RWPE2 (cell line): ENCODE measurements at regions not wholly inside any gene's neighbourhood (a gene's known extent, or its start where the extent isn't known, plus 50 kb on each side); places are given as distances from the start of the nearest gene placed in this dataset.
A peak's percentile ranks its signal among the peaks of the same experiment; 100 is the strongest.

Experiments
- ATAC-seq: fragments of 200-7000 bp; cut with Tn5 transposase; 3 replicates; pipeline ENCODE4 v1.9.1; 2021; ENCODE audit warnings: low read depth
- DNase-seq: peaks from one replicate; pipeline ENCODE4 v3.0.0-alpha.2; 2020; ENCODE audit warnings: low spot score
- H3K27ac ChIP-seq: fragments of 450-650 bp; 2 replicates; pipeline ENCODE4 v1.5.1; 2017; ENCODE audit warnings: mild to moderate bottlenecking; ENCODE audit not compliant: poor library complexity, severe bottlenecking
- H3K27me3 ChIP-seq: fragments of 250-450 bp; sonication (Bioruptor Pico); 2 replicates; pipeline ENCODE4 v1.5.1; 2021; ENCODE audit warnings: mild to moderate bottlenecking, moderate library complexity; ENCODE audit not compliant: insufficient read depth, poor library complexity, severe bottlenecking
- H3K36me3 ChIP-seq: fragments of 250-450 bp; sonication (Bioruptor Pico); 2 replicates; pipeline ENCODE4 v1.5.1; 2020; ENCODE audit warnings: low read depth, mild to moderate bottlenecking, moderate library complexity
- H3K4me1 ChIP-seq: fragments of 250-450 bp; sonication (Bioruptor Pico); 2 replicates; pipeline ENCODE4 v1.5.1; 2021; ENCODE audit warnings: mild to moderate bottlenecking, moderate library complexity; ENCODE audit not compliant: insufficient read depth, poor library complexity, severe bottlenecking
- H3K4me3 ChIP-seq: fragments of 250-450 bp; sonication (Bioruptor Pico); 2 replicates; pipeline ENCODE4 v1.5.1; 2021; ENCODE audit warnings: mild to moderate bottlenecking, moderate library complexity; ENCODE audit not compliant: severe bottlenecking
- H3K9me3 ChIP-seq: fragments of 250-450 bp; sonication (Bioruptor Pico); 2 replicates; pipeline ENCODE4 v1.5.1; 2021; ENCODE audit warnings: mild to moderate bottlenecking, moderate library complexity; ENCODE audit not compliant: severe bottlenecking
- TF ChIP-seq, protein P1 (sequence below): fragments of 450-650 bp; IDR thresholded peaks from one replicate; pipeline ENCODE4 v1.5.1; 2017; ENCODE audit warnings: mild to moderate bottlenecking, moderate library complexity; ENCODE audit not compliant: poor library complexity, severe bottlenecking

- H3K9me3 ChIP-seq = no peaks in the 10 kb centered on the region
- ATAC-seq (no peak), DNase-seq (no peak)
- H3K36me3 ChIP-seq = no peaks in the 10 kb centered on the region
- no peaks in the 10 kb centered on the region for H3K27me3 ChIP-seq
- no peak overlapping the region for H3K4me3 ChIP-seq
- H3K4me1 ChIP-seq = peaks cover 7% of the 10 kb centered on the region
- TF ChIP-seq, protein P1, sequence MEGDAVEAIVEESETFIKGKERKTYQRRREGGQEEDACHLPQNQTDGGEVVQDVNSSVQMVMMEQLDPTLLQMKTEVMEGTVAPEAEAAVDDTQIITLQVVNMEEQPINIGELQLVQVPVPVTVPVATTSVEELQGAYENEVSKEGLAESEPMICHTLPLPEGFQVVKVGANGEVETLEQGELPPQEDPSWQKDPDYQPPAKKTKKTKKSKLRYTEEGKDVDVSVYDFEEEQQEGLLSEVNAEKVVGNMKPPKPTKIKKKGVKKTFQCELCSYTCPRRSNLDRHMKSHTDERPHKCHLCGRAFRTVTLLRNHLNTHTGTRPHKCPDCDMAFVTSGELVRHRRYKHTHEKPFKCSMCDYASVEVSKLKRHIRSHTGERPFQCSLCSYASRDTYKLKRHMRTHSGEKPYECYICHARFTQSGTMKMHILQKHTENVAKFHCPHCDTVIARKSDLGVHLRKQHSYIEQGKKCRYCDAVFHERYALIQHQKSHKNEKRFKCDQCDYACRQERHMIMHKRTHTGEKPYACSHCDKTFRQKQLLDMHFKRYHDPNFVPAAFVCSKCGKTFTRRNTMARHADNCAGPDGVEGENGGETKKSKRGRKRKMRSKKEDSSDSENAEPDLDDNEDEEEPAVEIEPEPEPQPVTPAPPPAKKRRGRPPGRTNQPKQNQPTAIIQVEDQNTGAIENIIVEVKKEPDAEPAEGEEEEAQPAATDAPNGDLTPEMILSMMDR = no peak
- H3K27ac ChIP-seq = no peak overlapping the region
Observed at GRCh38 chr11:62030071-62030684, 62.7 kb upstream of the FTH1 start.

DNA sequence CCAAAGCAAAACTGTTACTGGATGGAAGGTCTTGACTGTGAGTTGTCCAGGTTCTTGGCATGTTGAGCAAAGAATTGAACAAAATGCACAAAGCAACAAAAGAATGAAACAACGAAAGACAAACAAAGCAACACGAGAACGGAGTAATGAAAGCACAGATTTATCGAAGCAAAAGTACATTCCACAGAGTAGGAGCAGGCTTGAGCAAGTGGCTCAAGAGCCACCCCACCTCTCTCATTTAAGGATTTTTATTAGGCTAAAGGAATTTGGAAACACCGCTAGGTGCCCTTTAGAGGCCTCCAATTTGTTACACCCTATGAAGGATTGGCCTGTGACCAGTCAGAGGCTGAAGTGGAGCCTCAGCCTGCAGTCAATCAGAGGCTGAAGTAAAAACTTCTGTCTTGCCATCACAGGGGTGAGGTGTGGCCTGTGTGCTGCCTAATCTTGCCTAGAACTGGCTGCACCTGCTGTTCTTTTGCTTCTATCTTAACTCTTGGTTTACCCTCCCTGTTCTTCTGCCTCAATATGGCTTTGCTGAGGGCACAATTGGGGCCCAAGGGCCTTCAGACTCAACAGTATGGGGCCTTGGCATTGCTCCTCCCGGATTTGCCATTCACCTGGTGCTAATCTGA lies 59.4 kb upstream of the FTH1 start:
- Histone ChIP-seq H3K27ac (peak overlapping the region; percentile 77), H3K4me1 (peaks cover 12% of the 10 kb centered on the region), H3K9me3 (no peaks in the 10 kb centered on the region), H3K36me3 (no peaks in the 10 kb centered on the region), H3K27me3 (no peaks in the 10 kb centered on the region), H3K4me3 (no peak overlapping the region)
- TF ChIP-seq, protein P1 = no peak
- ATAC-seq (no peak), DNase-seq (no peak)

GRCh38 chr11:62025487-62026105 lies 58.2 kb upstream of the FTH1 start:
- H3K27ac ChIP-seq = peak overlapping the region; percentile 77
- no peak overlapping the region for H3K4me3 ChIP-seq
- peak; percentile 97 for ATAC-seq

DNA sequence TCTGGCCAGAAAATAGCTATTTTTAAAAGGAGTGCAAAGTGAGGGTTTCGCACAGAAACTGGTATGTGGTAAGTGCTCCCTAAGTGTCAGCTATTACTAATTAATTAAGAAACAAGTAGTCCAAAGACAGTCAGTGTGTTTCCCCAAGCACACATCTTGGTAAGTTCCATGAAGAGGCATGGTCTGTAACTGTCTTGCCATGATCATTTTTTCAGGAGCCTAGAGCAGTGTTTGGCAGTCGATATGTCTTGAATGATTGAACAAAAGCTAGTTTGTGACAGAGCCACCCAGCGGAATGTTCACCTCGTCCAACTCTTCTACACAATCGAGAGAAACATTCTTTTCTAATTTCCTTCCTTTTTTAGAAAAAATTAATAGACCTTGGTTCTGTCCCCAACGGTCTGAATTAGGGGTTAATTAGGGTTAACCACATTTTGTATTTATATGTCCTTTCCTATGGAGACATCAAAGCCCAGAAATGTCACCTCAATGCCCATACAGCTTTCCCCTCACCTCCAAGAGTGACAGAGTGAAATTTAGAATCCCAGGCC lies 57.6 kb upstream of the FTH1 start:
- H3K4me1 ChIP-seq = peaks cover 12% of the 10 kb centered on the region
- H3K4me3 ChIP-seq = no peak overlapping the region
- TF ChIP-seq, protein P1 = no peak
- no peaks in the 10 kb centered on the region for H3K36me3 ChIP-seq
- DNase-seq (no peak), ATAC-seq (no peak)
- peak overlapping the region; percentile 77 for H3K27ac ChIP-seq
- no peaks in the 10 kb centered on the region for H3K27me3 ChIP-seq
- H3K9me3 ChIP-seq = no peaks in the 10 kb centered on the region

More at GRCh38 chr11:62025487-62026105, 58.2 kb upstream of the FTH1 start:
- H3K9me3 ChIP-seq = no peaks in the 10 kb centered on the region
- H3K27me3 ChIP-seq = no peaks in the 10 kb centered on the region
- peaks cover 12% of the 10 kb centered on the region for H3K4me1 ChIP-seq
- peak; percentile 75 for DNase-seq
- TF ChIP-seq, protein P1 = no peak
- H3K36me3 ChIP-seq = no peaks in the 10 kb centered on the region
